IMR-90 (cell line): ENCODE measurements at regions not wholly inside any gene's neighbourhood (a gene's known extent, or its start where the extent isn't known, plus 50 kb on each side); places are given as distances from the start of the nearest gene placed in this dataset.

ENCODE experiments used
- ATAC-seq: fragments of 200-7000 bp; cut with Tn5 transposase; 2 replicates; pipeline ENCODE4 v1.9.1; 2020; ENCODE audit warnings: low read depth, mild to moderate bottlenecking, moderate library complexity
- BruUV-seq: library from RNA; stranded (reverse); fragments of 400-500 nt; replicated peaks from 2 replicates; lab custom pipeline; 2021; lab: Mats Ljungman, UMichigan
- CTCF ChIA-PET: fragments of 300-600 bp; formaldehyde crosslinking; extraction: SDS; loops from one replicate; lab custom pipeline; 2021; ENCODE audit warnings: antibody characterized with exemption; lab: Yijun Ruan, JAX
- POLR2A ChIA-PET: fragments of 300-600 bp; sonication (Branson Sonifier 250); formaldehyde crosslinking; loops from one replicate; lab custom pipeline; 2022; ENCODE audit warnings: antibody characterized with exemption; ENCODE audit not compliant: unreplicated experiment; lab: Charles Lee
- DNase-seq: peaks from one replicate; pipeline ENCODE4 v3.0.0; 2013
- H2AFZ ChIP-seq: replicated peaks from 2 replicates; pipeline ENCODE3; 2013; ENCODE audit warnings: low read length, mild to moderate bottlenecking; ENCODE audit not compliant: poor library complexity
- H2AK5ac ChIP-seq: 2 replicates; pipeline ENCODE4 v1.6.1; 2013; ENCODE audit warnings: low read depth, low read length, inconsistent platforms
- H2AK9ac ChIP-seq: replicated peaks from 2 replicates; pipeline ENCODE3; 2013; ENCODE audit warnings: mild to moderate bottlenecking, low read depth, low read length, moderate library complexity; ENCODE audit not compliant: poor library complexity
- H2BK120ac ChIP-seq: 2 replicates; pipeline ENCODE4 v1.6.1; 2013; ENCODE audit warnings: low read depth, low read length, inconsistent platforms
- H2BK15ac ChIP-seq: 3 replicates; pipeline ENCODE4 v1.6.1; 2013; ENCODE audit warnings: low read depth, low read length, inconsistent platforms
- H2BK20ac ChIP-seq: 2 replicates; pipeline ENCODE4 v1.6.1; 2013; ENCODE audit warnings: low read depth, mild to moderate bottlenecking, inconsistent platforms, low read length, moderate library complexity
- H2BK5ac ChIP-seq: 2 replicates; pipeline ENCODE4 v1.6.1; 2013; ENCODE audit warnings: mild to moderate bottlenecking, low read depth, low read length, inconsistent platforms; ENCODE audit not compliant: poor library complexity, severe bottlenecking
- H3K14ac ChIP-seq: replicated peaks from 2 replicates; pipeline ENCODE4 v1.6.1; 2013; ENCODE audit warnings: low read depth, low read length, inconsistent platforms
- H3K18ac ChIP-seq: 2 replicates; pipeline ENCODE4 v1.6.1; 2013; ENCODE audit warnings: low read depth, low read length, control low read depth
- H3K23ac ChIP-seq: 2 replicates; pipeline ENCODE4 v1.6.1; 2013; ENCODE audit warnings: low read depth, low read length, inconsistent platforms
- H3K27ac ChIP-seq: 2 replicates; pipeline ENCODE4 v1.5.1; 2013; ENCODE audit warnings: mild to moderate bottlenecking, control low read depth, low read length; ENCODE audit not compliant: insufficient read depth
- H3K27me3 ChIP-seq: 2 replicates; pipeline ENCODE4 v1.6.1; 2013; ENCODE audit warnings: low read length; ENCODE audit not compliant: control insufficient read depth, insufficient read depth
- H3K36me3 ChIP-seq: 2 replicates; pipeline ENCODE4 v1.6.1; 2013; ENCODE audit warnings: low read length, mixed read lengths; ENCODE audit not compliant: control insufficient read depth, insufficient read depth
- H3K4ac ChIP-seq: 2 replicates; pipeline ENCODE4 v1.6.1; 2013; ENCODE audit warnings: low read depth, low read length, inconsistent platforms
- H3K4me1 ChIP-seq: 2 replicates; pipeline ENCODE4 v1.6.1; 2013; ENCODE audit warnings: low read length, mixed read lengths; ENCODE audit not compliant: control insufficient read depth, insufficient read depth
- H3K4me2 ChIP-seq: 2 replicates; pipeline ENCODE4 v1.6.1; 2013; ENCODE audit warnings: low read depth, mild to moderate bottlenecking, control low read depth, low read length, moderate library complexity
- H3K4me3 ChIP-seq: 2 replicates; pipeline ENCODE4 v1.5.1; 2013; ENCODE audit warnings: low read depth, mild to moderate bottlenecking, control low read depth, low read length, moderate library complexity; ENCODE audit not compliant: insufficient read depth
- H3K56ac ChIP-seq: 2 replicates; pipeline ENCODE4 v1.6.1; 2013; ENCODE audit warnings: low read length, inconsistent platforms; ENCODE audit not compliant: insufficient read depth; ENCODE audit errors: extremely low read depth
- H3K79me1 ChIP-seq, 2 experiments: 2 replicates each; pipeline ENCODE4 v1.6.1; 2013; ENCODE audit warnings: low read length in 2 of 2, inconsistent platforms in 1 of 2, low read depth in 1 of 2
- H3K9ac ChIP-seq: 2 replicates; pipeline ENCODE4 v1.6.1; 2013; ENCODE audit warnings: low read depth, low read length, control low read depth
- H3K9me1 ChIP-seq: 2 replicates; pipeline ENCODE4 v1.6.1; 2013; ENCODE audit warnings: low read length, inconsistent platforms; ENCODE audit not compliant: insufficient read depth
- H3K9me3 ChIP-seq: 2 replicates; pipeline ENCODE4 v1.6.1; 2013; ENCODE audit warnings: low read length; ENCODE audit not compliant: control insufficient read depth, insufficient read depth
- H4K20me1 ChIP-seq: 2 replicates; pipeline ENCODE4 v1.6.1; 2013; ENCODE audit warnings: low read length, inconsistent platforms; ENCODE audit not compliant: insufficient read depth
- H4K5ac ChIP-seq: 2 replicates; pipeline ENCODE4 v1.6.1; 2013; ENCODE audit warnings: mild to moderate bottlenecking, low read depth, low read length, control low read depth
- H4K8ac ChIP-seq, 2 experiments: 2 replicates each; pipeline ENCODE4 v1.6.1; 2013; ENCODE audit warnings: low read depth in 2 of 2, low read length in 2 of 2, control low read depth in 1 of 2, inconsistent platforms in 1 of 2
- H4K91ac ChIP-seq: 2 replicates; pipeline ENCODE4 v1.6.1; 2013; ENCODE audit warnings: low read depth, low read length, inconsistent platforms; ENCODE audit not compliant: insufficient read depth
- BHLHE40 ChIP-seq: fragments of 150-350 bp; IDR thresholded peaks from 2 replicates; pipeline ENCODE4 v1.6.1; 2016; ENCODE audit warnings: mild to moderate bottlenecking, low read depth, low read length
- CEBPB ChIP-seq: IDR thresholded peaks from 2 replicates; pipeline ENCODE4 v1.6.1; 2012; ENCODE audit warnings: low read depth, low read length, improper control_type of control experiment
- CHD1 ChIP-seq: IDR thresholded peaks from 2 replicates; pipeline ENCODE4 v1.6.1; 2012; ENCODE audit warnings: low read depth, low read length, improper control_type of control experiment
- FOS ChIP-seq: fragments of 150-350 bp; IDR thresholded peaks from 2 replicates; pipeline ENCODE4 v1.6.1; 2016; ENCODE audit warnings: low read depth, low read length
- MAFK ChIP-seq: IDR thresholded peaks from 2 replicates; pipeline ENCODE4 v1.6.1; 2012; ENCODE audit warnings: low read depth, low read length, improper control_type of control experiment
- MAZ ChIP-seq: IDR thresholded peaks from 2 replicates; pipeline ENCODE4 v1.6.1; 2012; ENCODE audit warnings: low read depth, mild to moderate bottlenecking, low read length, improper control_type of control experiment, moderate library complexity, borderline replicate concordance
- MXI1 ChIP-seq: IDR thresholded peaks from 2 replicates; pipeline ENCODE4 v1.6.1; 2012; ENCODE audit warnings: low read depth, mild to moderate bottlenecking, low read length, moderate library complexity, borderline replicate concordance
- NFE2L2 ChIP-seq: fragments of 150-350 bp; IDR thresholded peaks from 2 replicates; pipeline ENCODE4 v1.6.1; 2016; ENCODE audit warnings: low read depth, mild to moderate bottlenecking, low read length
- POLR2A ChIP-seq: IDR thresholded peaks from 2 replicates; pipeline ENCODE4 v1.6.1; 2012; ENCODE audit warnings: mild to moderate bottlenecking, low read depth, low read length
- RAD21 ChIP-seq: IDR thresholded peaks from 2 replicates; pipeline ENCODE4 v1.6.1; 2012; ENCODE audit warnings: low read length, improper control_type of control experiment
- RCOR1 ChIP-seq: IDR thresholded peaks from 2 replicates; pipeline ENCODE4 v1.6.1; 2012; ENCODE audit warnings: mild to moderate bottlenecking, low read length, improper control_type of control experiment; ENCODE audit not compliant: insufficient replicate concordance
- RFX5 ChIP-seq: IDR thresholded peaks from 2 replicates; pipeline ENCODE4 v1.8.0; 2012; ENCODE audit warnings: low read depth, mild to moderate bottlenecking, low read length, moderate library complexity
- SMC3 ChIP-seq: fragments of 150-350 bp; IDR thresholded peaks from 2 replicates; pipeline ENCODE4 v1.6.1; 2016; ENCODE audit warnings: low read depth, mild to moderate bottlenecking, antibody characterized with exemption, low read length, moderate library complexity
- WGBS, 2 experiments: methylation state at CpG; one replicate each; pipeline versions ENCODE4 v1.1.5 to v1.1.7; 2013; ENCODE audit warnings: missing lambda C conversion rate in 2 of 2; ENCODE audit not compliant: insufficient read length in 1 of 2; ENCODE audit errors: extremely low coverage in 2 of 2; 5-methylcytosine and 5-hydroxymethylcytosine counted together
- dilution Hi-C: fragments of 300-500 bp; cut with HindIII; formaldehyde crosslinking; loops from one replicate; pipeline ENCODE4 v1.14.3; 2018; ENCODE audit warnings: low sequenced_read_pairs; ENCODE audit not compliant: unreplicated experiment
- in situ Hi-C: fragments of 300-500 bp; cut with MboI; formaldehyde crosslinking; loops from 3 replicates; pipeline ENCODE4 v1.14.3; 2019; ENCODE audit warnings: low sequenced_read_pairs, inconsistent platforms, mixed read lengths
- intact Hi-C: fragments of 100-400 bp; cut with micrococcal nuclease; formaldehyde crosslinking; loops from 2 replicates; pipeline ENCODE4 v1.10.0; 2022
- TF ChIP-seq, protein P1 (sequence below): fragments of 150-350 bp; IDR thresholded peaks from 2 replicates; pipeline ENCODE4 v1.6.1; 2017; ENCODE audit warnings: mild to moderate bottlenecking, antibody characterized with exemption, low read length, low read depth
- TF ChIP-seq, protein P2 (sequence below): fragments of 150-350 bp; IDR thresholded peaks from 2 replicates; pipeline ENCODE4 v1.6.1; 2016; ENCODE audit warnings: low read depth, mild to moderate bottlenecking, low read length, moderate library complexity, borderline replicate concordance
- TF ChIP-seq, protein P3 (sequence below): conservative IDR thresholded peaks from 2 replicates; pipeline ENCODE4 v1.5.1; 2012; ENCODE audit warnings: mild to moderate bottlenecking, low read depth, low read length, improper control_type of control experiment

- Histone ChIP-seq H2BK5ac (peak overlapping the region; percentile 58), H2AFZ (no peak overlapping the region), H2BK15ac (peak overlapping the region; percentile 27; the same call in 1 of the 3 replicates), H3K4me2 (peak overlapping the region; percentile 32; the same call in 1 of the 2 replicates), H3K36me3 (no peaks in the 10 kb centered on the region), H3K56ac (no peak overlapping the region), H2AK9ac (no peak overlapping the region), H4K5ac (no peak overlapping the region), H2BK20ac (peak overlapping the region; percentile 31; the same call in 1 of the 2 replicates), H3K4me3 (no peak overlapping the region), H2AK5ac (0 out of 2 replicates have a peak overlapping the region, but pooled peaks have one; percentile 10), H2BK120ac (peak overlapping the region; percentile 69), H3K79me1 (no peaks in the 10 kb centered on the region), H4K8ac (peak overlapping the region in 1 of 2 experiments; percentile 15; a peak in 1 of 4 replicates), H3K9me1 (no peaks in the 10 kb centered on the region), H3K18ac (peak overlapping the region; percentile 33; the same call in 1 of the 2 replicates), H3K14ac (no peak overlapping the region), H4K91ac (no peak overlapping the region), H3K23ac (0 out of 2 replicates have a peak overlapping the region, but pooled peaks have one; percentile 58), H3K9me3 (no peaks in the 10 kb centered on the region), H3K27me3 (no peaks in the 10 kb centered on the region; the same call in 1 of the 2 replicates), H3K9ac (no peak overlapping the region), H4K20me1 (no peaks in the 10 kb centered on the region), H3K4me1 (peaks cover 5% of the 10 kb centered on the region), H3K27ac (peak overlapping the region; percentile 27; the same call in 1 of the 2 replicates), H3K4ac (no peak overlapping the region)
- ChIA-PET CTCF (no interaction called here), POLR2A (no interaction called here)
- intact Hi-C loops (no loop called here), in situ Hi-C loops (no loop called here), dilution Hi-C loops (no loop called here)
- DNase-seq (peak; percentile 84), ATAC-seq (peak; percentile 94)
- BruUV-seq, result no TSS peak
- no peak for TF ChIP-seq RAD21
- TF ChIP-seq, protein P1, sequence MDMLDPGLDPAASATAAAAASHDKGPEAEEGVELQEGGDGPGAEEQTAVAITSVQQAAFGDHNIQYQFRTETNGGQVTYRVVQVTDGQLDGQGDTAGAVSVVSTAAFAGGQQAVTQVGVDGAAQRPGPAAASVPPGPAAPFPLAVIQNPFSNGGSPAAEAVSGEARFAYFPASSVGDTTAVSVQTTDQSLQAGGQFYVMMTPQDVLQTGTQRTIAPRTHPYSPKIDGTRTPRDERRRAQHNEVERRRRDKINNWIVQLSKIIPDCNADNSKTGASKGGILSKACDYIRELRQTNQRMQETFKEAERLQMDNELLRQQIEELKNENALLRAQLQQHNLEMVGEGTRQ, result no peak
- TF ChIP-seq, protein P2, sequence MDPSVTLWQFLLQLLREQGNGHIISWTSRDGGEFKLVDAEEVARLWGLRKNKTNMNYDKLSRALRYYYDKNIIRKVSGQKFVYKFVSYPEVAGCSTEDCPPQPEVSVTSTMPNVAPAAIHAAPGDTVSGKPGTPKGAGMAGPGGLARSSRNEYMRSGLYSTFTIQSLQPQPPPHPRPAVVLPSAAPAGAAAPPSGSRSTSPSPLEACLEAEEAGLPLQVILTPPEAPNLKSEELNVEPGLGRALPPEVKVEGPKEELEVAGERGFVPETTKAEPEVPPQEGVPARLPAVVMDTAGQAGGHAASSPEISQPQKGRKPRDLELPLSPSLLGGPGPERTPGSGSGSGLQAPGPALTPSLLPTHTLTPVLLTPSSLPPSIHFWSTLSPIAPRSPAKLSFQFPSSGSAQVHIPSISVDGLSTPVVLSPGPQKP, result no peak
- TF ChIP-seq CHD1, result no peak
- no peak for TF ChIP-seq SMC3
- TF ChIP-seq MAFK, result no peak
- no peak for TF ChIP-seq MAZ
- no peak for TF ChIP-seq RFX5
- TF ChIP-seq POLR2A, result no peak
- TF ChIP-seq RCOR1, result no peak
- TF ChIP-seq FOS, result no peak
- TF ChIP-seq, protein P3, sequence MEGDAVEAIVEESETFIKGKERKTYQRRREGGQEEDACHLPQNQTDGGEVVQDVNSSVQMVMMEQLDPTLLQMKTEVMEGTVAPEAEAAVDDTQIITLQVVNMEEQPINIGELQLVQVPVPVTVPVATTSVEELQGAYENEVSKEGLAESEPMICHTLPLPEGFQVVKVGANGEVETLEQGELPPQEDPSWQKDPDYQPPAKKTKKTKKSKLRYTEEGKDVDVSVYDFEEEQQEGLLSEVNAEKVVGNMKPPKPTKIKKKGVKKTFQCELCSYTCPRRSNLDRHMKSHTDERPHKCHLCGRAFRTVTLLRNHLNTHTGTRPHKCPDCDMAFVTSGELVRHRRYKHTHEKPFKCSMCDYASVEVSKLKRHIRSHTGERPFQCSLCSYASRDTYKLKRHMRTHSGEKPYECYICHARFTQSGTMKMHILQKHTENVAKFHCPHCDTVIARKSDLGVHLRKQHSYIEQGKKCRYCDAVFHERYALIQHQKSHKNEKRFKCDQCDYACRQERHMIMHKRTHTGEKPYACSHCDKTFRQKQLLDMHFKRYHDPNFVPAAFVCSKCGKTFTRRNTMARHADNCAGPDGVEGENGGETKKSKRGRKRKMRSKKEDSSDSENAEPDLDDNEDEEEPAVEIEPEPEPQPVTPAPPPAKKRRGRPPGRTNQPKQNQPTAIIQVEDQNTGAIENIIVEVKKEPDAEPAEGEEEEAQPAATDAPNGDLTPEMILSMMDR, result no peak
- no peak for TF ChIP-seq CEBPB
- no peak for TF ChIP-seq BHLHE40
- TF ChIP-seq MXI1, result no peak
- no peak for TF ChIP-seq NFE2L2
- WGBS, 2 experiments, result no CpG with 5 or more reads among the region's 2 CpGs
These were observed 67.6 kb upstream of the GNG2 start for GRCh38 chr14:51792809-51793208.
